Upper lobe of right lung (tissue), 1 donor: ENCODE measurements at regions not wholly inside any gene's neighbourhood (a gene's known extent, or its start where the extent isn't known, plus 50 kb on each side); places are given as distances from the start of the nearest gene placed in this dataset.

Source experiments
- ATAC-seq: fragments of 200-7000 bp; cut with Tn5 transposase; one replicate; pipeline ENCODE4 v1.9.1; 2020; ENCODE audit warnings: mild to moderate bottlenecking, moderate library complexity
- DNase-seq: peaks from one replicate; pipeline ENCODE4 v3.0.0-alpha.2; 2020
- H3K27ac ChIP-seq: fragments of 200-600 bp; one replicate; pipeline ENCODE4 v1.8.0; 2022
- H3K27me3 ChIP-seq: fragments of 200-600 bp; one replicate; pipeline ENCODE4 v1.8.0; 2022; ENCODE audit warnings: mild to moderate bottlenecking
- H3K36me3 ChIP-seq: fragments of 200-600 bp; one replicate; pipeline ENCODE4 v1.8.0; 2022
- H3K4me1 ChIP-seq: fragments of 200-600 bp; one replicate; pipeline ENCODE4 v1.8.0; 2022
- H3K4me3 ChIP-seq: fragments of 200-600 bp; one replicate; pipeline ENCODE4 v1.8.0; 2022; ENCODE audit warnings: mild to moderate bottlenecking
- H3K9me3 ChIP-seq: fragments of 200-600 bp; one replicate; pipeline ENCODE4 v1.8.0; 2022
- intact Hi-C: fragments of 100-400 bp; cut with DNase I; formaldehyde crosslinking; loops from one replicate; pipeline ENCODE4 v1.11.0; 2022
- TF ChIP-seq, protein P1 (sequence below): fragments of 200-600 bp; IDR thresholded peaks from one replicate; pipeline ENCODE4 v1.8.0; 2022; ENCODE audit warnings: antibody characterized with exemption
- donor health status: DM: no; HTN: yes; CAD: no; lungs with severe emphysema.

DNA sequence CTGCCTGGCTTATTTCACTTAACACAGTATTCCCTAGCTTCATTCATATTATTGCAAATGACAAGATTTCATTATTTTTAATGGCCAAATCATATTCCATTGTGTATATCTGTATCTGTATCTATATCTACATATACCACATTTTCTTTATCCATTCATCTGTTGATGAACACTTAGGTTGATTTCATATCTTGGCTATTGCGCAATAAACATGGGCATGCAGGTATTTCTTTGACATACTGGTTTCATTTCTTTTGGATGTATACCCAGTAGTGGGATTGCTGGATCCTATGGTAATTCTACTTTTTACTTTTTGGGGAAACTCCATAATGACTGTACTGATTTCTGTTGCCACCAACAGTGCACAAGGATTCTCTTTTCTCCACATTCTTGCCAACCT, 68.9 kb upstream of the CREB5 start:
- intact Hi-C loops, result no loop called here
- ATAC-seq (no peak), DNase-seq (no peak)
- Histone ChIP-seq H3K36me3 (no peaks in the 10 kb centered on the region), H3K4me1 (no peaks in the 10 kb centered on the region), H3K4me3 (no peak overlapping the region), H3K27ac (no peak overlapping the region), H3K9me3 (no peaks in the 10 kb centered on the region), H3K27me3 (no peaks in the 10 kb centered on the region)
- TF ChIP-seq, protein P1, sequence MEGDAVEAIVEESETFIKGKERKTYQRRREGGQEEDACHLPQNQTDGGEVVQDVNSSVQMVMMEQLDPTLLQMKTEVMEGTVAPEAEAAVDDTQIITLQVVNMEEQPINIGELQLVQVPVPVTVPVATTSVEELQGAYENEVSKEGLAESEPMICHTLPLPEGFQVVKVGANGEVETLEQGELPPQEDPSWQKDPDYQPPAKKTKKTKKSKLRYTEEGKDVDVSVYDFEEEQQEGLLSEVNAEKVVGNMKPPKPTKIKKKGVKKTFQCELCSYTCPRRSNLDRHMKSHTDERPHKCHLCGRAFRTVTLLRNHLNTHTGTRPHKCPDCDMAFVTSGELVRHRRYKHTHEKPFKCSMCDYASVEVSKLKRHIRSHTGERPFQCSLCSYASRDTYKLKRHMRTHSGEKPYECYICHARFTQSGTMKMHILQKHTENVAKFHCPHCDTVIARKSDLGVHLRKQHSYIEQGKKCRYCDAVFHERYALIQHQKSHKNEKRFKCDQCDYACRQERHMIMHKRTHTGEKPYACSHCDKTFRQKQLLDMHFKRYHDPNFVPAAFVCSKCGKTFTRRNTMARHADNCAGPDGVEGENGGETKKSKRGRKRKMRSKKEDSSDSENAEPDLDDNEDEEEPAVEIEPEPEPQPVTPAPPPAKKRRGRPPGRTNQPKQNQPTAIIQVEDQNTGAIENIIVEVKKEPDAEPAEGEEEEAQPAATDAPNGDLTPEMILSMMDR, result no peak

DNA sequence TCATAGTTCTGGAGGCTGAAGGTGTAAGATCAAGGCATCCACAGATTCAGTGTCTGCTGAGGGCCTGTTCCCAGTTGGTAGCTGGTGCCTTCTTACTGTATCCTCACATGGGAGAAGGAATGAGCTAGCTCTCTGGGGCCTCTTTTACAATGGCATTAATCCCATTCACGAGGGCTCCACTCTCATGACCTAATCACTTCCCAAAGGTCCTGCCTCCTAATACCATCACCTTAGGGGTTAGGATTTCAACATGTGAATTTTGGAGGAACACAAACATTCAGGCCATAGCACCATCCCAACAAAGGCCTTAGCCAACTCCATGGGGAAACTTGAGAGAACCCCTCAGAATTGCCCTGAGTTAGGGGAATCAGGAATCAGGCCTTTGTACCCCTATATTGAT, 66.1 kb upstream of the CREB5 start:
- no peaks in the 10 kb centered on the region for H3K9me3 ChIP-seq

DNA sequence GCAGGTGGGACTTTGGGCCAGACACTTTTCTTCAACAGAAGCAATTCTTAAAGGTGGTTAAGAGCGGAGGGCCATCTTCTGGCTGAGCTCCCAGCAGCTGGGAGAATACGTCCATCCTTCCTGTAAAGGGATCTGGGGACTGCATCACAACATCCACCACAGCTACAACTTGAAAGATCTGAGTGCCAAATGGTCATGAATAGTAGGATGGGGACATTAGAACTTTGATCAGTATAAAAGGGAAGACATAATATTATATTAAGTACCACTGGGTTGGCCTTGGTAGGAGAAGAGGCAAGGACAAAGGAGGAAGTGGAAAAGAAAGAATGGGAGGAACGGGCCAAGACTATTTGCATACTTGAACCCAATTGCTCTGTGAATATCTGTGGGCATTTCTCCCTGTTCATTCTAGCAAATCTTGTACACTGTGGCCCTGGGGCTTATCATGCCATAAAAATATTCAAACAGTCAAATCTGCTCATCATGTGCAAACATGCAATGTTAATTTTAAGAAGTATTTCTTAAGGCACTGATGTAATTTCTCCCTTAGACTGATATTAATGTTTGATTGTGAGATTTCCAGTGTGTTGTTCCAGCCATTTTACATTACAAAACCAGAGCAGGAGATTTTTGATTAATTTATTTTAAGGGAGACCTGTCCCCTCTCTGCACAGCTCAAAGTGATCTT, 65.5 kb upstream of the CREB5 start:
- H3K9me3 ChIP-seq, result no peaks in the 10 kb centered on the region
- H3K27ac ChIP-seq, result no peak overlapping the region
- no peaks in the 10 kb centered on the region for H3K36me3 ChIP-seq
- TF ChIP-seq, protein P1, result no peak
- ATAC-seq (no peak), DNase-seq (no peak)
- intact Hi-C loops, result no loop called here
- H3K27me3 ChIP-seq, result no peaks in the 10 kb centered on the region
- H3K4me1 ChIP-seq, result no peaks in the 10 kb centered on the region
- no peak overlapping the region for H3K4me3 ChIP-seq

More for the DNA sequence above, 66.1 kb upstream of the CREB5 start:
- intact Hi-C loops, result no loop called here
- Histone ChIP-seq H3K36me3 (no peaks in the 10 kb centered on the region), H3K27me3 (no peaks in the 10 kb centered on the region), H3K4me3 (no peak overlapping the region), H3K27ac (no peak overlapping the region), H3K4me1 (no peaks in the 10 kb centered on the region)
- TF ChIP-seq, protein P1, result no peak
- DNase-seq (no peak), ATAC-seq (no peak)

DNA sequence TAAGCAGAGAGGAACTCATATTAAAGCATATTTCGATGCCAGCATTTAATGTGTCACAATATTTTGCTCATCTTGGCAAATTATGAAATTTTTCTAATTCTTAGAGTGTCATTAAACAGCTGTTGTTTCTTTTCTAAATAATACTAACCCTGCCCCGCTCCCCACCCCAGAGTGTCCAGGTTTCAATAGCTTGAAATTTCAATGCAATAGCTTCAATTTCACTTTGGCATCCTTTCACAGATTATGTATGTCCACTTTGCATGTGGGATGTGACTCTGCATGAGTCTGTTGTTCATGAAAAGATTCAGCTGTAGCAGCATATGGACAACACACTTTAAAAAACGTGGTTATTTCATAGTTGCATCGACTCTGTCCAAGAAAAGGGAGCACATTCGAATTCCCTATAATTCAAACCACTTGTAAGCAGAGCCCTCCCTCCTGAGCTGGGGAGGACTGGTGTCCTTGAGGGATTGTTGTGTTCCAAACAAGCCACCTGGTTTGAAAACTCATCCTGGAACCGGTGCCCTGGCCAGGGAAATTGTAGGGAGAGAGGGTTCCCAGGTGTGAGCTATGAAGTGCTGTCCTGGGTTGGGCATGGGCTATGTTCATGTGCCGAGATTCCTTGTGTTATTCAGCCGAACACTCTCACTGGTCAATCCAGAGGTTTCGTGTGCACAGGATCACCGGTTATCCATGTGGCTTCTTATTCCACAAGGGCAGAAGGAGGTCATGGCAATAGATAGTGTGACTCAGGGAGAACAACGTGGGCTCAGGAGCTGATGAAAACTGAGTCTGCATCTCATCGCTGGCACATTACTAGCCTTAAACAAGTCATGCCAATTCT, 64.6 kb upstream of the CREB5 start:
- Histone ChIP-seq H3K4me1 (no peaks in the 10 kb centered on the region), H3K27ac (no peak overlapping the region), H3K4me3 (no peak overlapping the region), H3K36me3 (no peaks in the 10 kb centered on the region), H3K9me3 (no peaks in the 10 kb centered on the region), H3K27me3 (no peaks in the 10 kb centered on the region)
- DNase-seq (no peak), ATAC-seq (peak; percentile 25)
- intact Hi-C loops, result no loop called here
- TF ChIP-seq, protein P1, result no peak

DNA sequence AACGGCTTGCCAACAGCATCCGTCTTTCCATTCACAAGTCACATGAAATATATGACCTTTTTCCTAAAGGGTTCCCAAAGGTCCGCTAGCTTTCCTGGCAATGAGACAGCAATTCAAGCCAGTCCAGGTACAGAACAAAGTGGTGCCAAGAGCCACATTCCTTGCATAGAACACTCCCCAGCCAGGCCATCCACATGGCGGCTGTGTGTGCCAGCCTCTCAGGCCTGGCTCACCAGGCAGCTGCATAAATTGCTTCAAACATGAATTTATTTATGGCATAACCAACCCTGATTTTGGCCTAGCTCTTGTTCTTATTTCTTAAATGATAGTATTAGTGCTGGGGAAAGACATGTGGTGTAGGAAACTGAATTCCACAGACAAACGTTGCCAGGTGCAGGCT, 63.7 kb upstream of the CREB5 start:
- no peak overlapping the region for H3K27ac ChIP-seq
- TF ChIP-seq, protein P1, result no peak
- H3K4me3 ChIP-seq, result no peak overlapping the region
- no peaks in the 10 kb centered on the region for H3K27me3 ChIP-seq
- ATAC-seq (peak; percentile 87), DNase-seq (peak; percentile 66)
- H3K4me1 ChIP-seq, result no peaks in the 10 kb centered on the region
- no peaks in the 10 kb centered on the region for H3K36me3 ChIP-seq
- no peaks in the 10 kb centered on the region for H3K9me3 ChIP-seq
- intact Hi-C loops, result no loop called here
